AG09309 (cell line): ENCODE measurements at regions not wholly inside any gene's neighbourhood (a gene's known extent, or its start where the extent isn't known, plus 50 kb on each side); places are given as distances from the start of the nearest gene placed in this dataset.

Experiments
- DNase-seq: peaks from one replicate; pipeline ENCODE4 v3.0.0-alpha.2; 2010; ENCODE audit warnings: low read depth
- H3K4me3 ChIP-seq: 2 replicates; pipeline ENCODE4 v1.5.1; 2011; ENCODE audit warnings: mild to moderate bottlenecking, low read depth, low read length, moderate library complexity; ENCODE audit not compliant: control insufficient read depth
- CTCF ChIP-seq: IDR thresholded peaks from 2 replicates; pipeline ENCODE4 v1.5.1; 2011; ENCODE audit warnings: mild to moderate bottlenecking, low read depth, low read length, inconsistent platforms; ENCODE audit not compliant: insufficient read depth, control insufficient read depth; ENCODE audit errors: missing control alignments

- DNase-seq: no peak
- no peak for TF ChIP-seq CTCF
Observed at GRCh38 chr20:52837378-52837777, 134.8 kb upstream of the TSHZ2 start.

GRCh38 chr20:52833901-52834300 lies 138.3 kb upstream of the TSHZ2 start:
- TF ChIP-seq CTCF: no peak
- no peak overlapping the region for H3K4me3 ChIP-seq
- no peak for DNase-seq

More at GRCh38 chr20:52837378-52837777, 134.8 kb upstream of the TSHZ2 start:
- no peak overlapping the region for H3K4me3 ChIP-seq

- DNase-seq: no peak
- no peak overlapping the region for H3K4me3 ChIP-seq
- no peak for TF ChIP-seq CTCF
Observed at GRCh38 chr20:52832151-52832774, 139.9 kb upstream of the TSHZ2 start.

- H3K4me3 ChIP-seq: no peak overlapping the region
Observed at GRCh38 chr20:52830598-52830997, 141.6 kb upstream of the TSHZ2 start.

DNA sequence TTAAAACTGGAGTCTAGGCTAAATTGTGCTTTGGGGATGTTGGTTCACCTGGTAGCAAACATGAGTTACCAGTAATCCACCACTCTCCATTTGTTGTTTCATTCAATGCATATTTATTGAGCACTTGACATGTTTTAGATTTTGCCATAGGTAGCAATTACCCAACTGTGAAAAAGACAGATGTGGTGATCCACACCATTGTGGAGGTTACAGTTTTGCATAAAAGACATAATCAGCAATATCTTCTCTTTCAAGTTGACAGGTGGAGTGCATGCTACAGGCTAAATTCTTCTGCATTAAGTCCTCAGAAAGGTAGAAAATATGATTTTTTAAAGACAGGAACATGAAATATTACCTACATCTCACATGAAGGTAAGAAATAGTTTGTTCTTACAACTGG lies 143.0 kb upstream of the TSHZ2 start:
- no peak overlapping the region for H3K4me3 ChIP-seq
- TF ChIP-seq CTCF: no peak
- no peak for DNase-seq

More at GRCh38 chr20:52830598-52830997, 141.6 kb upstream of the TSHZ2 start:
- TF ChIP-seq CTCF: no peak
- no peak for DNase-seq

- no peak for DNase-seq
- TF ChIP-seq CTCF: no peak
Observed at GRCh38 chr20:52828199-52828598, 144.0 kb upstream of the TSHZ2 start.

DNA sequence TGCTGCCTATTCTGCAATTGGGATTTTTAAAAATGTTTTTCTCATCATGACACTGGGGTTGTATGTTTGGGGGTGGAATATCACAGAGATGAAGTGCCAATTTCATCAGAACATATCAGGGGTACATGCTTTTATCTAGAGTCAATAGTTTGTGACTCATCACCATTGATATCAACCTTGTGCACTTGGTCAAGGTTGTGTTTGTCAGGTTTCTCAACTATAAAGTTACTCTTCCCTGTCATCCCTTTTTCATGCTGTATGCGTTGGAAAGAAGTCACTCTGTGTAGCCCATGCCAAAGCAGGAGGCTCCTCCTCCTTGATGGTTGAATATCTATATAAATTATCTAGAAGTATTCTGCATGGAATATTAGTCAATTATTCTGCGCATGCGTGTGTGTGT lies 145.4 kb upstream of the TSHZ2 start:
- no peak overlapping the region for H3K4me3 ChIP-seq
- TF ChIP-seq CTCF: no peak
- DNase-seq: no peak

More at GRCh38 chr20:52828199-52828598, 144.0 kb upstream of the TSHZ2 start:
- no peak overlapping the region for H3K4me3 ChIP-seq
